Omental fat pad (tissue), 3 donors: ENCODE measurements at regions not wholly inside any gene's neighbourhood (a gene's known extent, or its start where the extent isn't known, plus 50 kb on each side); places are given as distances from the start of the nearest gene placed in this dataset.

Source experiments
- ATAC-seq: fragments of 150-250 bp; one replicate; pipeline ENCODE4 v1.9.1; 2016; ENCODE audit warnings: mild to moderate bottlenecking, moderate library complexity; ENCODE audit not compliant: low FRiP score
- DNase-seq: peaks from one replicate; pipeline ENCODE4 v3.0.0-alpha.2; 2019; ENCODE audit warnings: low spot score
- CTCF ChIP-seq, 3 donors: fragments of 450-650 bp; IDR thresholded peaks; one replicate each; pipeline ENCODE4 v1.5.1; 2016 to 2017; ENCODE audit warnings: antibody characterized with exemption in 3 of 3, mild to moderate bottlenecking in 3 of 3, moderate library complexity in 2 of 3

- no peak for ATAC-seq
- TF ChIP-seq CTCF (IDR thresholded peaks at IDR 0.05), result no peak
- no peak for DNase-seq
Measured at GRCh38 chr12:59010941-59011340, 90.6 kb upstream of the LRIG3 start.

GRCh38 chr12:59010118-59010517 is 89.8 kb upstream of the LRIG3 start:
- ATAC-seq (no peak), DNase-seq (no peak)
- no peak for TF ChIP-seq CTCF (IDR thresholded peaks at IDR 0.05)

GRCh38 chr12:59007620-59008019 is 87.3 kb upstream of the LRIG3 start:
- DNase-seq (no peak), ATAC-seq (no peak)
- no peak for TF ChIP-seq CTCF (IDR thresholded peaks at IDR 0.05)

- no peak for TF ChIP-seq CTCF (IDR thresholded peaks at IDR 0.05)
- ATAC-seq (no peak), DNase-seq (no peak)
Measured at GRCh38 chr12:59005193-59005955, 85.1 kb upstream of the LRIG3 start.

GRCh38 chr12:59004456-59004855 is 84.2 kb upstream of the LRIG3 start:
- ATAC-seq, result no peak
- no peak for DNase-seq
- TF ChIP-seq CTCF (IDR thresholded peaks at IDR 0.05), result no peak

GRCh38 chr12:58995666-58996363 is 75.5 kb upstream of the LRIG3 start:
- DNase-seq (no peak), ATAC-seq (no peak)
- TF ChIP-seq CTCF (IDR thresholded peaks at IDR 0.05), result no peak
